ENCODE measurements at regions not wholly inside any gene's neighbourhood (a gene's known extent, or its start where the extent isn't known, plus 50 kb on each side); places are given as distances from the start of the nearest gene placed in this dataset.

DNA sequence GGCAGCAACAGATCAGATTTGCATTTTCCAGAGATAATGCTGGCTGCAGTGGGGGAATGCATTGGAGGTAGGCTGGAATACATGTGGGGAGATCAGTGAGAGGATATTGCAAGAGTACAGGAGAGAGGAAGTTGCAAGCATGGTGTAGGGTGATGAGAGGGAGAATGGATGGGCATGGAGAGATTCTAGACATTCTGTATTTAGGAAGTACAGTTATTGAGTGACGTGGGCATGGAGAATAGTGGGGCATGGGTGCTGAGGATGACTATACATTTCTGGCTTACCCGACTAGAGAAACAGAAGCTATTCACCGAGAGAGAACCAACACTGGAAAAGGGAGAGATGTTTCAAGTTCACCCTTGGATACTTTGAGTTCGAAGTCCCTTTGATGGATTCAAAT, 116.9 kb upstream of the SVIL start:
- no peak overlapping the region for H3K4me3 ChIP-seq (replicated peaks in 1 of 3; ENCODE audit: insufficient read depth in 1 of 3, low read depth in 1 of 3, low read length in 3 of 3)
- no peak overlapping the region for H3K4me2 ChIP-seq (ENCODE audit: insufficient read depth, low read length)
- H3K79me2 ChIP-seq (ENCODE audit: control insufficient read depth, insufficient read depth, low read length), result no peaks in the 10 kb centered on the region
- POLR2A ChIA-PET, result no interaction called here
- FAIRE-seq, result no peak
- no peaks in the 10 kb centered on the region for H3K36me3 ChIP-seq (ENCODE audit: control insufficient read depth in 2 of 2, extremely low read depth in 1 of 2, insufficient read depth in 2 of 2, low read length in 2 of 2)
- H3K27ac ChIP-seq (ENCODE audit: insufficient read depth, low read depth, low read length), result no peak overlapping the region
- no peak overlapping the region for H3K9ac ChIP-seq (replicated peaks; ENCODE audit: extremely low read depth, insufficient read depth, low read length)
- dilution Hi-C loops (cut with MboI; ENCODE audit: extremely low pct_ligation_motif_present, low sequenced_read_pairs), result no loop called here
- no peaks in the 10 kb centered on the region for H3K9me1 ChIP-seq (replicated peaks; ENCODE audit: control insufficient read depth, extremely low read depth, insufficient read depth, low read length)
- no peaks in the 10 kb centered on the region for H4K20me1 ChIP-seq (replicated peaks; ENCODE audit: control insufficient read depth, extremely low read depth, insufficient read depth, low read length)
- H3K4me1 ChIP-seq (ENCODE audit: control insufficient read depth, extremely low read depth, insufficient read depth, low read length), result peaks cover 1% of the 10 kb centered on the region
- DNase-seq (ENCODE audit: low read depth, low spot score), result no peak
- CTCF ChIA-PET, result interaction anchor here (1.0 kb wide), 1 partner anchor 9 kb away, joined by 3 read pairs; no protein-coding TSS in a partner anchor
- H3K9me3 ChIP-seq (replicated peaks; ENCODE audit: control insufficient read depth, insufficient read depth, low read length), result no peaks in the 10 kb centered on the region
- H3K27me3 ChIP-seq (ENCODE audit: control insufficient read depth in 2 of 2, insufficient read depth in 2 of 2, low read length in 2 of 2), result no peaks in the 10 kb centered on the region
- BruUV-seq (replicated peaks), result no TSS peak
- intact Hi-C loops (cut with micrococcal nuclease), result no loop called here
- no peak for TF ChIP-seq FOS (IDR thresholded peaks at IDR 0.05; ENCODE audit: borderline replicate concordance, insufficient read depth, low read length)
- no peak for TF ChIP-seq EZH2 (IDR thresholded peaks at IDR 0.05; ENCODE audit: borderline replicate concordance, low read depth, low read length, severe bottlenecking)
- TF ChIP-seq POLR2A (IDR thresholded peaks at IDR 0.05; ENCODE audit: low read depth, low read length), result no peak
- no peak for TF ChIP-seq MYC (IDR thresholded peaks at IDR 0.05; ENCODE audit: low read depth, low read length)
- TF ChIP-seq JUN (IDR thresholded peaks at IDR 0.05; ENCODE audit: borderline replicate concordance, insufficient read depth, insufficient read length, low read depth), result no peak
- TF ChIP-seq, protein P1, sequence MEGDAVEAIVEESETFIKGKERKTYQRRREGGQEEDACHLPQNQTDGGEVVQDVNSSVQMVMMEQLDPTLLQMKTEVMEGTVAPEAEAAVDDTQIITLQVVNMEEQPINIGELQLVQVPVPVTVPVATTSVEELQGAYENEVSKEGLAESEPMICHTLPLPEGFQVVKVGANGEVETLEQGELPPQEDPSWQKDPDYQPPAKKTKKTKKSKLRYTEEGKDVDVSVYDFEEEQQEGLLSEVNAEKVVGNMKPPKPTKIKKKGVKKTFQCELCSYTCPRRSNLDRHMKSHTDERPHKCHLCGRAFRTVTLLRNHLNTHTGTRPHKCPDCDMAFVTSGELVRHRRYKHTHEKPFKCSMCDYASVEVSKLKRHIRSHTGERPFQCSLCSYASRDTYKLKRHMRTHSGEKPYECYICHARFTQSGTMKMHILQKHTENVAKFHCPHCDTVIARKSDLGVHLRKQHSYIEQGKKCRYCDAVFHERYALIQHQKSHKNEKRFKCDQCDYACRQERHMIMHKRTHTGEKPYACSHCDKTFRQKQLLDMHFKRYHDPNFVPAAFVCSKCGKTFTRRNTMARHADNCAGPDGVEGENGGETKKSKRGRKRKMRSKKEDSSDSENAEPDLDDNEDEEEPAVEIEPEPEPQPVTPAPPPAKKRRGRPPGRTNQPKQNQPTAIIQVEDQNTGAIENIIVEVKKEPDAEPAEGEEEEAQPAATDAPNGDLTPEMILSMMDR (IDR thresholded peaks at IDR 0.05; ENCODE audit: extremely low read depth in 1 of 2, insufficient read depth in 1 of 2, low read depth in 1 of 2, low read length in 2 of 2), result no peak
- TF ChIP-seq POLR2AphosphoS5 (IDR thresholded peaks at IDR 0.05; ENCODE audit: insufficient read depth, low read depth, low read length), result no peak
- TF ChIP-seq, protein P2, sequence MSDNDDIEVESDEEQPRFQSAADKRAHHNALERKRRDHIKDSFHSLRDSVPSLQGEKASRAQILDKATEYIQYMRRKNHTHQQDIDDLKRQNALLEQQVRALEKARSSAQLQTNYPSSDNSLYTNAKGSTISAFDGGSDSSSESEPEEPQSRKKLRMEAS (IDR thresholded peaks at IDR 0.05; ENCODE audit: insufficient read depth, insufficient read length), result no peak
- no peak for TF ChIP-seq GATA2 (IDR thresholded peaks at IDR 0.05; ENCODE audit: insufficient read depth, insufficient read length, low read depth, low read length)
- no peak overlapping the region for H2AFZ ChIP-seq (ENCODE audit: low read depth, low read length)

All from endothelial cell of umbilical vein (primary cell).